ENCODE measurements at regions not wholly inside any gene's neighbourhood (a gene's known extent, or its start where the extent isn't known, plus 50 kb on each side); places are given as distances from the start of the nearest gene placed in this dataset.

- Histone ChIP-seq H3K9me3 (no peaks in the 10 kb centered on the region), H3K4me3 (no peak overlapping the region), H3K36me3 (no peaks in the 10 kb centered on the region), H3K4me1 (no peaks in the 10 kb centered on the region), H3K27ac (no peak overlapping the region), H3K27me3 (no peaks in the 10 kb centered on the region)
- in situ Hi-C loops (cut with MboI; ENCODE audit: low pct_ligation_motif_present in 1 of 4, low pct_unique_long_range_greater_than_20kb in 1 of 4, low sequenced_read_pairs in 3 of 4) (no loop called here), intact Hi-C loops (cut with DNase I; ENCODE audit: low total_unique reads) (no loop called here)
- no peak for TF ChIP-seq CTCF (IDR thresholded peaks at IDR 0.05)
- TF ChIP-seq POLR2AphosphoS5 (IDR thresholded peaks at IDR 0.05), result no peak
- no peak for TF ChIP-seq EP300 (IDR thresholded peaks at IDR 0.05; ENCODE audit: low read depth)
- TF ChIP-seq POLR2A (IDR thresholded peaks at IDR 0.05), result no peak
- no peak for DNase-seq
Measured at GRCh38 chr3:146830231-146830630, 225.1 kb upstream of the PLSCR5 start.

GRCh38 chr3:146827836-146828235 lies 222.7 kb upstream of the PLSCR5 start:
- no peak for DNase-seq
- TF ChIP-seq CTCF (IDR thresholded peaks at IDR 0.05), result no peak
- no peak for TF ChIP-seq EP300 (IDR thresholded peaks at IDR 0.05; ENCODE audit: low read depth)
- no peak for TF ChIP-seq POLR2AphosphoS5 (IDR thresholded peaks at IDR 0.05)
- no peak for TF ChIP-seq POLR2A (IDR thresholded peaks at IDR 0.05)
- no peaks in the 10 kb centered on the region for H3K36me3 ChIP-seq
- no peak overlapping the region for H3K27ac ChIP-seq
- H3K4me1 ChIP-seq, result no peaks in the 10 kb centered on the region
- H3K27me3 ChIP-seq, result no peaks in the 10 kb centered on the region
- in situ Hi-C loops (cut with MboI; ENCODE audit: low pct_ligation_motif_present in 1 of 4, low pct_unique_long_range_greater_than_20kb in 1 of 4, low sequenced_read_pairs in 3 of 4) (no loop called here), intact Hi-C loops (cut with DNase I; ENCODE audit: low total_unique reads) (no loop called here)
- H3K9me3 ChIP-seq, result no peaks in the 10 kb centered on the region
- WGBS, 2 donors (ENCODE audit: low coverage in 1 of 2), result 12 to 31% methylated on average over 1 of the region's 1 CpG
- H3K4me3 ChIP-seq, result no peak overlapping the region

GRCh38 chr3:146823622-146824021 lies 218.5 kb upstream of the PLSCR5 start:
- WGBS, 2 donors (ENCODE audit: low coverage in 1 of 2), result 48% methylated on average over 1 of the region's 1 CpG; no CpG with 5 or more reads in 1 of the 2 donors
- TF ChIP-seq EP300 (IDR thresholded peaks at IDR 0.05; ENCODE audit: low read depth) (no peak), POLR2A (IDR thresholded peaks at IDR 0.05) (no peak), POLR2AphosphoS5 (IDR thresholded peaks at IDR 0.05) (no peak), CTCF (IDR thresholded peaks at IDR 0.05) (no peak)
- in situ Hi-C loops (cut with MboI; ENCODE audit: low pct_ligation_motif_present in 1 of 4, low pct_unique_long_range_greater_than_20kb in 1 of 4, low sequenced_read_pairs in 3 of 4), result no loop called here

GRCh38 chr3:146818866-146819265 lies 213.7 kb upstream of the PLSCR5 start:
- no peak overlapping the region for H3K27ac ChIP-seq
- 51 to 59% methylated on average over 3 of the region's 3 CpGs for WGBS, 2 donors (ENCODE audit: low coverage in 1 of 2)
- H3K36me3 ChIP-seq, result no peaks in the 10 kb centered on the region
- intact Hi-C loops (cut with DNase I; ENCODE audit: low total_unique reads), result no loop called here
- H3K4me1 ChIP-seq, result no peaks in the 10 kb centered on the region
- H3K27me3 ChIP-seq, result no peaks in the 10 kb centered on the region
- TF ChIP-seq POLR2AphosphoS5 (IDR thresholded peaks at IDR 0.05) (no peak), POLR2A (IDR thresholded peaks at IDR 0.05) (no peak), EP300 (IDR thresholded peaks at IDR 0.05; ENCODE audit: low read depth) (no peak), CTCF (IDR thresholded peaks at IDR 0.05) (no peak)
- in situ Hi-C loops (cut with MboI; ENCODE audit: low pct_ligation_motif_present in 1 of 4, low pct_unique_long_range_greater_than_20kb in 1 of 4, low sequenced_read_pairs in 3 of 4), result no loop called here
- H3K4me3 ChIP-seq, result no peak overlapping the region
- no peak for DNase-seq
- H3K9me3 ChIP-seq, result no peaks in the 10 kb centered on the region

More at GRCh38 chr3:146823622-146824021, 218.5 kb upstream of the PLSCR5 start:
- DNase-seq, result no peak
- Histone ChIP-seq H3K36me3 (no peaks in the 10 kb centered on the region), H3K4me1 (no peaks in the 10 kb centered on the region), H3K27ac (no peak overlapping the region), H3K9me3 (no peaks in the 10 kb centered on the region), H3K27me3 (no peaks in the 10 kb centered on the region), H3K4me3 (no peak overlapping the region)
- intact Hi-C loops (cut with DNase I; ENCODE audit: low total_unique reads), result no loop called here
